Fibroblast of the aortic adventitia (primary cell): ENCODE measurements at regions not wholly inside any gene's neighbourhood (a gene's known extent, or its start where the extent isn't known, plus 50 kb on each side); places are given as distances from the start of the nearest gene placed in this dataset.

Experiments
- DNase-seq: peaks from one replicate; pipeline ENCODE4 v3.0.0-alpha.2; 2010; ENCODE audit warnings: low read depth
- H3K4me3 ChIP-seq: 2 replicates; pipeline ENCODE4 v1.5.1; 2011; ENCODE audit warnings: low read depth, mild to moderate bottlenecking, control low read depth, low read length, moderate library complexity
- TF ChIP-seq, protein P1 (sequence below): IDR thresholded peaks from 2 replicates; pipeline ENCODE4 v1.5.1; 2011; ENCODE audit warnings: mild to moderate bottlenecking, low read length, control low read depth, inconsistent platforms; ENCODE audit not compliant: insufficient read depth

DNA sequence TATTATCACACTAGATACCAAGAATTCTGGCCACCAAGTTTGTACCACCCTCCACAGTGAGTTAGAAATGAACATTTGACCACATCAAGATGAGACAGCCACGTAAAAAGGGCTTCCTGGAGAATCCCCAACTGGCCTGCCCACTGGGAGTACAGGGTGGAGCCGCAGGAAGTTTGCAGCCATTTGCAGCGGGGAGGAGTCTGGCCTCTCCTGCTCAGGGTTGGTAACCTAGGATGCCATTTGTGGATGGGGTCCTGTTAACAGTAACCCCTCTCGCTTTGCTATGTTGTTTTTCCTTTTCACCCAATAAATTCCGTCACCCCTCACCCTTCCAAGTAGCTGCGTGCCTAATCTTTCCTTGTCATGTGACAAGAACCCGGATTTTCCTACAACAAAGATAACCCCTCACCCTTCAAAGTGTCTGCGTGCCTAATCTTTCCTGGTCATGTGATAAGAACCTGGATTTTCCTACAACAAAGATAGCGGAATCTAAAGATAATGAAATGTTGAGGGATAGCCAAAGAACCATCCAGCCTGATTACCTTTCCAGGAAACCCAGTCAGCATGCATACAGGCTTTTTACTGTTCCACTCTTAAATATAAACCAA is 245.4 kb downstream of the NAF1 start:
- TF ChIP-seq, protein P1, sequence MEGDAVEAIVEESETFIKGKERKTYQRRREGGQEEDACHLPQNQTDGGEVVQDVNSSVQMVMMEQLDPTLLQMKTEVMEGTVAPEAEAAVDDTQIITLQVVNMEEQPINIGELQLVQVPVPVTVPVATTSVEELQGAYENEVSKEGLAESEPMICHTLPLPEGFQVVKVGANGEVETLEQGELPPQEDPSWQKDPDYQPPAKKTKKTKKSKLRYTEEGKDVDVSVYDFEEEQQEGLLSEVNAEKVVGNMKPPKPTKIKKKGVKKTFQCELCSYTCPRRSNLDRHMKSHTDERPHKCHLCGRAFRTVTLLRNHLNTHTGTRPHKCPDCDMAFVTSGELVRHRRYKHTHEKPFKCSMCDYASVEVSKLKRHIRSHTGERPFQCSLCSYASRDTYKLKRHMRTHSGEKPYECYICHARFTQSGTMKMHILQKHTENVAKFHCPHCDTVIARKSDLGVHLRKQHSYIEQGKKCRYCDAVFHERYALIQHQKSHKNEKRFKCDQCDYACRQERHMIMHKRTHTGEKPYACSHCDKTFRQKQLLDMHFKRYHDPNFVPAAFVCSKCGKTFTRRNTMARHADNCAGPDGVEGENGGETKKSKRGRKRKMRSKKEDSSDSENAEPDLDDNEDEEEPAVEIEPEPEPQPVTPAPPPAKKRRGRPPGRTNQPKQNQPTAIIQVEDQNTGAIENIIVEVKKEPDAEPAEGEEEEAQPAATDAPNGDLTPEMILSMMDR, result no peak
- DNase-seq, result no peak

DNA sequence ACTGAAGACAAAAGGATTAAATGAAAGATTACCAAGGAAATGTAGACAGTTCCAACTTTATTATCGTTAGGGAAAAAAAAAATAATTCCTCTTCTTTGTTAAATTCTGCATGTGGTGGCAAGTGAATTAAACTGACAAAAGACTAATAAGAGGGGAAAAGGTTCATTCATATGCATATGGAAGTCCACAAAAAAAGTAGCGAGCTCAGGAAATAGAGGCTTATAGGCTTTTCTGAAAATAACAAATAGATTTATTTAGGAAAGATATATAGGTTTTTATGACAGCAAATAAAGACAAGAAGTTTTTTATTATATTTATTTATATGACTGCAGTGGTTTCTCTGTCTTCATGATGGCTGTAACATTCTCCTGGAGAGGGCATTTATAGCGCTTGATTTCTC is 246.0 kb downstream of the NAF1 start:
- no peak overlapping the region for H3K4me3 ChIP-seq
- TF ChIP-seq, protein P1, result no peak
- DNase-seq, result no peak

More for the DNA sequence above, 245.4 kb downstream of the NAF1 start:
- H3K4me3 ChIP-seq, result no peak overlapping the region

DNA sequence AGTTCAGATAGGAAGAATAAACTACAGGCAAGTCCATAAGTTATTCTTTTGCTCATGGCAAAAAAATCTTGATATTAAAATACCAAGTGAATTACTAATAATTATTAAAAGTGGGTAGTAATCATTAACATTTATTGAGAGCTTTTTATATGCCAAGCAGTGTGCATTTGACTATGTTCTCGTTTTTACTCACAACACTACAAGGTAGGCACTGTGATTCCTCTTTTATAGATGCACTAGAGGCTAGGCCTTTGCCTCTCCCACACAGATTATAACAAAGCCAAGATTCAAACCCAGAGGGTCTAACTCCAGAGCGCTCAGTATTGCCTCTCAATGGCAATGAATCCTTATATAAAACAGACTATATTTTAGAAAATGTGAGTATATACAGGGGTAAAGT is 254.2 kb downstream of the NAF1 start:
- TF ChIP-seq, protein P1, result no peak
- DNase-seq, result no peak

DNA sequence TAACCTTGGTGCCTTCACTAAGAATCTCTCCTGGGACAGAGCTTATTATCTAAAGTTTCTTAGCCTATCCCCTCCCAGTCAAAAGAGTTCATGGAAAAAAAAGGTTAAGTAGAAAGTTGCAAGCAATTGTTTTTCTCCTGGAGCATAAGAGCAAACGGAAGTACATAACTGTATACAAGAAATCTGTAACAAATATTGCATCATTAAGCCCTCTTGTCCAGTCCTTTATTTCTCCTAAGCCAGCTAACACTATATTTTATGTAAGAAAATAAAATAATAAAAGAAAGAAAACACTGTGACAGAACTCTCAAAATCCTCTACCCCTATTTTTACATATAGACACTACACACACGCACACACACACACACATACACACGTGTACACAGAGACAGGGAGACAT is 255.3 kb downstream of the NAF1 start:
- H3K4me3 ChIP-seq, result no peak overlapping the region
- no peak for DNase-seq
- TF ChIP-seq, protein P1, result no peak

More for the DNA sequence above, 254.2 kb downstream of the NAF1 start:
- no peak overlapping the region for H3K4me3 ChIP-seq

DNA sequence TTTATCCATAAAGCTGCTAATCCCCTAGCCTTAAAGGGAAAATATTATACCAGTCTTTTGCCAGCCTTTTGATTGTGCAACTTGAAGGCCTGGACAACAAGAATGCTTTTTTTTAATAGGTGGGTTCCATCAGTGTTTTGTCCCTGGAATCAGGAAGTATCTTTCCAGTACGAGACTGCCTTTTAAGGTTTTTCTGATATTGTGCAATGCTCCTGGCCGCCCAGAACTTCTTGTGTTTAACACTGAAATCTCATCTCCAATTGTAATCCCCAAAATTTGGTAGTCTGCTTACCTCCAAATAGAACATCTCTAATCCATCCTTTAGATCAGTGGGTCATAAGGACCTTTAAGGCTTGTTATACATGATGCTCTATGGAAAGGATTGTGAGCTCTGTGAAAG is 256.7 kb downstream of the NAF1 start:
- TF ChIP-seq, protein P1, result no peak
- DNase-seq, result no peak
- H3K4me3 ChIP-seq, result no peak overlapping the region

DNA sequence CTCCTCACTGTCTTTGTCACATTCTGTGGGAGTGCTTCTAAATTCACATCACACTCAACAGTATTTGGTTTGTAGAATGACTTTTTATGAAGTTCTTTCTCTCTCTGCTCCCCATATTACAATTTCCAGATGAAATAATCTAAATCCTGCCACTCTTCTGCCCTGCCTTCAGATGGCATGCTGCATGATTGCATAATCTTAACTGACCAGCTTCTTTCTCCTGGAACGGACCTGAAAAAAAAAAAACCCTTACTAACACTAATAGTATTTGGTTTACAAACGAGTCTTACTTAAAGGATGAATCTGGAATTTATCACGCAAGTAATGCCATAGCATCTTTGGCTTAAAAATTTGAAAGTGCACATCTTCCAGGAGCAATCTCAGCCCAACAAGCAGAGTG is 272.3 kb downstream of the NAF1 start:
- TF ChIP-seq, protein P1, result no peak
- no peak overlapping the region for H3K4me3 ChIP-seq
- no peak for DNase-seq
